CD14-positive monocyte (primary cell): ENCODE measurements at regions not wholly inside any gene's neighbourhood (a gene's known extent, or its start where the extent isn't known, plus 50 kb on each side); places are given as distances from the start of the nearest gene placed in this dataset.

Experiments
- DNase-seq, 3 donors: peaks; one replicate each; pipeline ENCODE4 v3.0.0-alpha.2; 2011 to 2022
- H2AFZ ChIP-seq: 2 replicates; pipeline ENCODE4 v1.6.0; 2012; ENCODE audit warnings: mild to moderate bottlenecking, low read depth, low read length, inconsistent platforms; ENCODE audit not compliant: insufficient read depth, poor library complexity, severe bottlenecking
- H3K27ac ChIP-seq, 2 donors: 1 replicate in 1 of 2; 2 replicates in 1 of 2; pipeline ENCODE4 v1.5.1; 2012 to 2013; ENCODE audit warnings: low read length in 2 of 2, control low read depth in 1 of 2, inconsistent platforms in 1 of 2, low read depth in 1 of 2, mild to moderate bottlenecking in 1 of 2
- H3K27me3 ChIP-seq, 2 donors: one replicate each; pipeline versions ENCODE4 v1.6.0 to v1.6.1; 2011 to 2013; ENCODE audit warnings: low read length in 2 of 2; ENCODE audit not compliant: control insufficient read depth in 2 of 2, insufficient read depth in 2 of 2
- H3K36me3 ChIP-seq, 2 donors: replicated peaks in 1 of 2; 1 replicate in 1 of 2; 2 replicates in 1 of 2; pipeline versions ENCODE4 v1.5.1 to v1.6.1; 2012 to 2013; ENCODE audit warnings: low read length in 2 of 2, control low read depth in 1 of 2, inconsistent platforms in 1 of 2, mild to moderate bottlenecking in 1 of 2; ENCODE audit not compliant: insufficient read depth in 2 of 2, control insufficient read depth in 1 of 2
- H3K4me1 ChIP-seq, 2 donors: 1 replicate in 1 of 2; 2 replicates in 1 of 2; pipeline versions ENCODE4 v1.5.1 to v1.6.1; 2012 to 2013; ENCODE audit warnings: low read length in 2 of 2, control low read depth in 1 of 2, inconsistent platforms in 1 of 2, mild to moderate bottlenecking in 1 of 2, moderate library complexity in 1 of 2; ENCODE audit not compliant: insufficient read depth in 2 of 2, control insufficient read depth in 1 of 2
- H3K4me2 ChIP-seq: replicated peaks from 2 replicates; pipeline ENCODE3; 2012; ENCODE audit warnings: low read length, moderate library complexity, mild to moderate bottlenecking; ENCODE audit not compliant: poor library complexity, severe bottlenecking; ENCODE audit errors: extremely low read depth
- H3K4me3 ChIP-seq, 3 experiments: fragments of 200-600 bp in 1 of 3; sonication (generic) in 1 of 3; replicated peaks in 1 of 3; 1 replicate in 2 of 3; 2 replicates in 1 of 3; pipeline ENCODE4 v1.5.1; 2011 to 2013; ENCODE audit warnings: low read length in 3 of 3, mild to moderate bottlenecking in 3 of 3, control low read depth in 2 of 3, low read depth in 2 of 3, inconsistent platforms in 1 of 3, moderate library complexity in 1 of 3
- H3K79me2 ChIP-seq: 2 replicates; pipeline ENCODE4 v1.6.0; 2012; ENCODE audit warnings: mild to moderate bottlenecking, control low read depth, inconsistent platforms, low read length, moderate library complexity; ENCODE audit not compliant: insufficient read depth
- H3K9ac ChIP-seq: 2 replicates; pipeline ENCODE4 v1.6.0; 2017; ENCODE audit warnings: low read length, mild to moderate bottlenecking; ENCODE audit not compliant: insufficient read depth, poor library complexity, severe bottlenecking
- H3K9me3 ChIP-seq, 2 donors: replicated peaks in 1 of 2; 1 replicate in 1 of 2; 2 replicates in 1 of 2; pipeline versions ENCODE4 v1.5.1 to v1.6.1; 2012 to 2013; ENCODE audit warnings: low read length in 2 of 2, control low read depth in 1 of 2; ENCODE audit not compliant: control insufficient read depth in 1 of 2, insufficient read depth in 1 of 2
- H4K20me1 ChIP-seq: 2 replicates; pipeline ENCODE4 v1.6.0; 2012; ENCODE audit warnings: mild to moderate bottlenecking, low read length, control low read depth, moderate library complexity; ENCODE audit not compliant: insufficient read depth
- H3K27ac Mint-ChIP-seq, 7 donors: one replicate each; pipeline ENCODE4 v1.8.0; 2020; ENCODE audit warnings: mild to moderate bottlenecking in 7 of 7, mixed read lengths in 7 of 7, moderate library complexity in 6 of 7, inconsistent platforms in 2 of 7
- H3K27me3 Mint-ChIP-seq, 3 donors: one replicate each; pipeline ENCODE4 v1.8.0; 2021 to 2022; ENCODE audit warnings: low read depth in 3 of 3, mild to moderate bottlenecking in 3 of 3, mixed read lengths in 3 of 3, moderate library complexity in 3 of 3, inconsistent platforms in 1 of 3
- H3K36me3 Mint-ChIP-seq, 2 donors: one replicate each; pipeline ENCODE4 v1.8.0; 2020; ENCODE audit warnings: mixed read lengths in 2 of 2, inconsistent platforms in 1 of 2, mild to moderate bottlenecking in 1 of 2
- H3K4me1 Mint-ChIP-seq: one replicate; pipeline ENCODE4 v1.8.0; 2020; ENCODE audit warnings: mild to moderate bottlenecking, mixed read lengths
- H3K4me3 Mint-ChIP-seq, 2 donors: one replicate each; pipeline ENCODE4 v1.8.0; 2020; ENCODE audit warnings: mild to moderate bottlenecking in 2 of 2, mixed read lengths in 2 of 2, moderate library complexity in 1 of 2
- H3K9me3 Mint-ChIP-seq, 7 donors: one replicate each; pipeline ENCODE4 v1.8.0; 2020 to 2022; ENCODE audit warnings: mixed read lengths in 7 of 7, mild to moderate bottlenecking in 6 of 7, moderate library complexity in 6 of 7, inconsistent platforms in 2 of 7
- CTCF ChIP-seq: fragments of 200-600 bp; IDR thresholded peaks from one replicate; pipeline ENCODE4 v1.8.0; 2022; ENCODE audit warnings: antibody characterized with exemption, mild to moderate bottlenecking
- WGBS: methylation state at CpG from one replicate; pipeline ENCODE4 v1.1.5; 2013; ENCODE audit warnings: missing lambda C conversion rate; ENCODE audit not compliant: insufficient coverage; 5-methylcytosine and 5-hydroxymethylcytosine counted together
- intact Hi-C, 2 donors: fragments of 100-400 bp; cut with micrococcal nuclease; formaldehyde crosslinking; loops; one replicate each; pipeline versions ENCODE4 v1.15.0 to v1.15.1; 2023

- H3K36me3 Mint-ChIP-seq = no peaks in the 10 kb centered on the region
- peaks cover 0 to 22% of the 10 kb centered on the region in 2 donors for H3K9me3 ChIP-seq
- H3K27ac ChIP-seq = no peak overlapping the region
- TF ChIP-seq CTCF = no peak
- H3K4me3 Mint-ChIP-seq = no peak overlapping the region
- intact Hi-C loops = no loop called here
- no peak overlapping the region for H2AFZ ChIP-seq
- H3K4me1 ChIP-seq = no peaks in the 10 kb centered on the region
- H3K27me3 ChIP-seq = no peaks in the 10 kb centered on the region
- no peaks in the 10 kb centered on the region for H3K27me3 Mint-ChIP-seq
- no peaks in the 10 kb centered on the region for H3K4me1 Mint-ChIP-seq
- H4K20me1 ChIP-seq = no peaks in the 10 kb centered on the region
- H3K9me3 Mint-ChIP-seq = peaks cover 0 to 7% (median 3%) of the 10 kb centered on the region in 7 donors
- no peak overlapping the region for H3K27ac Mint-ChIP-seq
- H3K4me2 ChIP-seq = no peak overlapping the region
- WGBS = 76% methylated on average over 4 of the region's 4 CpGs
- no peak overlapping the region for H3K4me3 ChIP-seq
- no peak for DNase-seq
- H3K9ac ChIP-seq = no peak overlapping the region
- H3K36me3 ChIP-seq = no peaks in the 10 kb centered on the region
- H3K79me2 ChIP-seq = no peaks in the 10 kb centered on the region
Observed at GRCh38 chr10:54909165-54909564, 108.1 kb upstream of the PCDH15 start.

GRCh38 chr10:54908019-54908418 lies 107.0 kb upstream of the PCDH15 start:
- Histone ChIP-seq H4K20me1 (no peaks in the 10 kb centered on the region), H3K4me3 (no peak overlapping the region), H2AFZ (no peak overlapping the region), H3K36me3 (no peaks in the 10 kb centered on the region), H3K9ac (no peak overlapping the region), H3K27ac (no peak overlapping the region), H3K27me3 (no peaks in the 10 kb centered on the region), H3K4me1 (no peaks in the 10 kb centered on the region), H3K79me2 (no peaks in the 10 kb centered on the region), H3K4me2 (no peak overlapping the region), H3K9me3 (peaks cover 0 to 16% of the 10 kb centered on the region in 2 donors)
- 93% methylated on average over 3 of the region's 3 CpGs for WGBS
- no peak for TF ChIP-seq CTCF
- Mint-ChIP-seq H3K9me3 (peaks cover 0 to 4% (median 2%) of the 10 kb centered on the region in 7 donors), H3K27me3 (no peaks in the 10 kb centered on the region), H3K27ac (no peak overlapping the region), H3K4me3 (no peak overlapping the region), H3K4me1 (no peaks in the 10 kb centered on the region), H3K36me3 (no peaks in the 10 kb centered on the region)
- DNase-seq = no peak
- intact Hi-C loops = no loop called here
